HCT116 (cell line): ENCODE measurements at regions not wholly inside any gene's neighbourhood (a gene's known extent, or its start where the extent isn't known, plus 50 kb on each side); places are given as distances from the start of the nearest gene placed in this dataset.

ENCODE experiments used
- CTCF ChIP-seq, 3 experiments: fragments of 200-600 bp in 1 of 3; sonication (generic) in 1 of 3; IDR thresholded peaks in 2 of 3; conservative IDR thresholded peaks in 1 of 3; 2 replicates each; pipeline ENCODE4 v1.5.1; 2012 to 2017; ENCODE audit warnings: low read depth in 2 of 3, low read length in 2 of 3, antibody characterized with exemption in 1 of 3, borderline replicate concordance in 1 of 3, control low read depth in 1 of 3, mild to moderate bottlenecking in 1 of 3, mixed read lengths in 1 of 3, mixed run types in 1 of 3, moderate library complexity in 1 of 3; ENCODE audit not compliant: insufficient read depth in 1 of 3
- EZH2 ChIP-seq: fragments of 200-600 bp; sonication (generic); IDR thresholded peaks from 2 replicates; pipeline ENCODE4 v1.6.1; 2017; ENCODE audit warnings: antibody characterized with exemption, mixed run types
- POLR2A ChIP-seq: IDR thresholded peaks from 2 replicates; pipeline ENCODE4 v1.7.0; 2011; ENCODE audit warnings: borderline replicate concordance; ENCODE audit not compliant: insufficient read depth, insufficient read length; ENCODE audit errors: extremely low read depth
- POLR2AphosphoS5 ChIP-seq: IDR thresholded peaks from 2 replicates; pipeline ENCODE4 v1.6.1; 2011; ENCODE audit warnings: mild to moderate bottlenecking, low read depth, low read length, moderate library complexity
- RAD21 ChIP-seq: IDR thresholded peaks from 2 replicates; pipeline ENCODE4 v1.6.1; 2012; ENCODE audit warnings: low read depth, mild to moderate bottlenecking
- TCF7L2 ChIP-seq: IDR thresholded peaks from 2 replicates; pipeline ENCODE4 v1.7.0; 2011; ENCODE audit warnings: borderline replicate concordance, inconsistent platforms; ENCODE audit not compliant: insufficient read depth, insufficient read length; ENCODE audit errors: extremely low read depth

GRCh38 chr21:41594268-41594667 is 86.3 kb upstream of the TMPRSS2 start:
- no peak for TF ChIP-seq POLR2AphosphoS5
- TF ChIP-seq CTCF (IDR thresholded peaks at IDR 0.05 in 2 of 3, conservative IDR thresholded peaks at IDR 0.05 in 1 of 3; ENCODE audit: borderline replicate concordance in 1 of 3, insufficient read depth in 1 of 3, low read depth in 2 of 3, low read length in 2 of 3) = no peak
- no peak for TF ChIP-seq POLR2A
- TF ChIP-seq RAD21 = no peak
- no peak for TF ChIP-seq TCF7L2
- TF ChIP-seq EZH2 = no peak
